Progenitor cell of endocrine pancreas (in vitro differentiated cells): ENCODE measurements at regions not wholly inside any gene's neighbourhood (a gene's known extent, or its start where the extent isn't known, plus 50 kb on each side); places are given as distances from the start of the nearest gene placed in this dataset.
"Not testable (repeated sequence)": the region's sequence is repeated elsewhere in the genome, so short reads cannot be mapped to it uniquely, and the experiment has no call there.

Experiments used
- DNase-seq: peaks from one replicate; pipeline ENCODE4 v3.0.0; 2021; ENCODE audit warnings: low spot score; ENCODE audit not compliant: unreplicated experiment
- H3K27ac Mint-ChIP-seq: 2 replicates; pipeline ENCODE4 v1.8.0; 2021; ENCODE audit warnings: mild to moderate bottlenecking, moderate library complexity, mixed read lengths
- H3K27me3 Mint-ChIP-seq: 2 replicates; pipeline ENCODE4 v1.8.0; 2021; ENCODE audit warnings: mixed read lengths
- H3K36me3 Mint-ChIP-seq: 2 replicates; pipeline ENCODE4 v1.8.0; 2022; ENCODE audit warnings: mixed read lengths; ENCODE audit not compliant: insufficient read depth
- H3K4me1 Mint-ChIP-seq: 2 replicates; pipeline ENCODE4 v1.8.0; 2021; ENCODE audit warnings: low read depth, mixed read lengths
- H3K4me3 Mint-ChIP-seq: 2 replicates; pipeline ENCODE4 v1.8.0; 2021; ENCODE audit warnings: low read depth, mild to moderate bottlenecking, moderate library complexity, mixed read lengths
- H3K9me3 Mint-ChIP-seq: 2 replicates; pipeline ENCODE4 v1.8.0; 2021; ENCODE audit warnings: low read depth, mixed read lengths
- TF ChIP-seq, protein P1 (sequence below): fragments of 200-600 bp; sonication (generic); IDR thresholded peaks from one replicate; pipeline ENCODE4 v1.5.0; 2021; ENCODE audit warnings: antibody characterized with exemption, mild to moderate bottlenecking; ENCODE audit not compliant: unreplicated experiment

DNA sequence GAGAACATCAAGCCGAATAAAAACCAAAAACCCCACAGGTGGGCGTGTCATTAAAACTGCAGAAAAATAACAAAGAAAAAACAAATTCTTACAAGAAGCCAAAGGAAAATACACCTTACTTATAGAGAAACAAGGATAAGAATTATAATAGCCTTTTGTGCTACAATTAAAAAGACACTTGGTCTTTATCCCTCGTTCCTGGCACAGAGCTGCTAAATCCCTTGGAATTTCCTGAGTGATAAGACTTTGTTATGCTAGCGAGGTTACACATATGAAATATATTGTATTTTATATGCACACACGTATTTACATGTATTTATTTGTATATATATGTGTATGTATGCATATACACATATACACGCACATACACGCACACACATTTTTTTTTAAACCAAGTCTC lies 325.3 kb upstream of the TFPI start:
- peaks cover 7% of the 10 kb centered on the region for H3K4me1 Mint-ChIP-seq
- no peak overlapping the region for H3K27ac Mint-ChIP-seq

GRCh38 chr2:187884003-187884402 lies 329.8 kb upstream of the TFPI start:
- H3K4me1 Mint-ChIP-seq = no peaks in the 10 kb centered on the region
- no peak overlapping the region for H3K27ac Mint-ChIP-seq
- DNase-seq = no peak
- H3K9me3 Mint-ChIP-seq = no peaks in the 10 kb centered on the region
- peaks cover 37% of the 10 kb centered on the region for H3K27me3 Mint-ChIP-seq
- TF ChIP-seq, protein P1, sequence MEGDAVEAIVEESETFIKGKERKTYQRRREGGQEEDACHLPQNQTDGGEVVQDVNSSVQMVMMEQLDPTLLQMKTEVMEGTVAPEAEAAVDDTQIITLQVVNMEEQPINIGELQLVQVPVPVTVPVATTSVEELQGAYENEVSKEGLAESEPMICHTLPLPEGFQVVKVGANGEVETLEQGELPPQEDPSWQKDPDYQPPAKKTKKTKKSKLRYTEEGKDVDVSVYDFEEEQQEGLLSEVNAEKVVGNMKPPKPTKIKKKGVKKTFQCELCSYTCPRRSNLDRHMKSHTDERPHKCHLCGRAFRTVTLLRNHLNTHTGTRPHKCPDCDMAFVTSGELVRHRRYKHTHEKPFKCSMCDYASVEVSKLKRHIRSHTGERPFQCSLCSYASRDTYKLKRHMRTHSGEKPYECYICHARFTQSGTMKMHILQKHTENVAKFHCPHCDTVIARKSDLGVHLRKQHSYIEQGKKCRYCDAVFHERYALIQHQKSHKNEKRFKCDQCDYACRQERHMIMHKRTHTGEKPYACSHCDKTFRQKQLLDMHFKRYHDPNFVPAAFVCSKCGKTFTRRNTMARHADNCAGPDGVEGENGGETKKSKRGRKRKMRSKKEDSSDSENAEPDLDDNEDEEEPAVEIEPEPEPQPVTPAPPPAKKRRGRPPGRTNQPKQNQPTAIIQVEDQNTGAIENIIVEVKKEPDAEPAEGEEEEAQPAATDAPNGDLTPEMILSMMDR = no peak
- H3K4me3 Mint-ChIP-seq = no peak overlapping the region
- H3K36me3 Mint-ChIP-seq = no peaks in the 10 kb centered on the region

More for the DNA sequence above, 325.3 kb upstream of the TFPI start:
- Mint-ChIP-seq H3K36me3 (no peaks in the 10 kb centered on the region), H3K4me3 (no peak overlapping the region), H3K9me3 (no peaks in the 10 kb centered on the region), H3K27me3 (peaks cover 4% of the 10 kb centered on the region)
- TF ChIP-seq, protein P1 = no peak
- DNase-seq = no peak

DNA sequence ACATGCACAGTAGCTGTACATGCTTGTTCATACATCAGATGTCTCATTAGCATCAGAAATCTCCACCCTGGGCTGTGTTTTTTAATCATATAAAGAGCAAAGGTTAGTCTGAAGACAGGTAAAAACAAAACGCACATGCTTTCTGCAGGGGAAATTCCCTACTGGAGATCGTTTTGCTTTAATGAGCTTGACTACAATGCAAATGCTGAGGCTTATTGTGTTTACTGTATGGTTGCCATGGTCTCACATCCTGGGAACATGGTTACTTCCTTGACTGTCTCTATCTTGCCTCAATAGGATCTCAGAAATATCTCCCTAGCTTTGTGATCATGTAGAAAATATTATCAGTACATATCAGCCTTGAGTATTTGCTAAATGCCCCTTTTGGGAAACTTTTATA lies 336.5 kb upstream of the TFPI start:
- DNase-seq = no peak
- Mint-ChIP-seq H3K27ac (no peak overlapping the region), H3K4me3 (no peak overlapping the region), H3K4me1 (peaks cover 13% of the 10 kb centered on the region), H3K27me3 (peaks cover 56% of the 10 kb centered on the region), H3K9me3 (peaks cover 7% of the 10 kb centered on the region), H3K36me3 (no peaks in the 10 kb centered on the region)
- TF ChIP-seq, protein P1 = no peak

- TF ChIP-seq, protein P1 = no peak
- H3K27me3 Mint-ChIP-seq = peaks cover 56% of the 10 kb centered on the region
Observed at GRCh38 chr2:187900021-187900420, 345.8 kb upstream of the TFPI start.

DNA sequence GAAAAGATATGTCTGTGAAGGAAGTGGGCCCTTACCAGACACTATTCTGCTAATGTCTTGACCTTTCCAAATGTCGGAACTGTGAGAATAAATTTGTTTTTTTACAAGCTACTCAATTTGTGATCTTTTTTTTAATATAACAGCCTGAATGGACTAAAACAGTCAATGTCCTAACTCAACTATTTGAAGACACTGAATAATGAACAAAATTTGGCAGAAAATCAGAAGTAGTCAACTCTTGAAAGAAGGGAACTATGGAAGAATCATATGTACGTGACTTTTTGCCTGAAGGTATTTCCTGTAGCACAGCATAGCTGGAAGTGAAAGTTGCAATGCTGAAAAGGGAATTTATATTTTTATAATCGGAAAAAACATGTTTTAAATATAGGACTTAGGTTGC lies 351.8 kb upstream of the TFPI start:
- no peak for DNase-seq
- peaks cover 7% of the 10 kb centered on the region for H3K9me3 Mint-ChIP-seq
- peaks cover 11% of the 10 kb centered on the region for H3K4me1 Mint-ChIP-seq
- no peaks in the 10 kb centered on the region for H3K36me3 Mint-ChIP-seq
- no peak overlapping the region for H3K4me3 Mint-ChIP-seq
- TF ChIP-seq, protein P1 = no peak
- H3K27ac Mint-ChIP-seq = no peak overlapping the region
- H3K27me3 Mint-ChIP-seq = peaks cover 28% of the 10 kb centered on the region

More at GRCh38 chr2:187900021-187900420, 345.8 kb upstream of the TFPI start:
- peaks cover 7% of the 10 kb centered on the region for H3K9me3 Mint-ChIP-seq
- H3K27ac Mint-ChIP-seq = no peak overlapping the region
- H3K4me1 Mint-ChIP-seq = peaks cover 3% of the 10 kb centered on the region
- no peak overlapping the region for H3K4me3 Mint-ChIP-seq
- no peaks in the 10 kb centered on the region for H3K36me3 Mint-ChIP-seq
- no peak for DNase-seq

DNA sequence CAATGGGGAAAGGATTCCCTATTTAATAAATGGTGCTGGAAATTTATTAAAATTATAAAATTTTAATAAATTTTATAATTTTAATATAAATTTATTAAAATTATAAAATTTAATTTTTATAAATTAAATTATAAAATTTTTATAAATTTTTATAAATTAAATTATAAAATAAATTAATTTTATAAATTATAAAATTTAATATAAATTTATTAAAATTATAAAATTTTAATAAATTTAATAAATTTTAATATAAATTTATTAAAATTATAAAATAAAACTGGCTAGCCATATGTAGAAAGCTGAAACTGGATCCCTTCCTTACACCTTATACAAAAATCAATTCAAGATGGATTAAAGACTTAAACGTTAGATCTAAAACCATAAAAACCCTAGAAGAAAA lies 356.7 kb upstream of the TFPI start:
- H3K4me3 Mint-ChIP-seq, H3K9me3 Mint-ChIP-seq, DNase-seq, H3K27ac Mint-ChIP-seq, H3K27me3 Mint-ChIP-seq, H3K36me3 Mint-ChIP-seq: not testable (repeated sequence)
- peaks cover 11% of the 10 kb centered on the region for H3K4me1 Mint-ChIP-seq
